WTC11 (cell line): ENCODE measurements at regions not wholly inside any gene's neighbourhood (a gene's known extent, or its start where the extent isn't known, plus 50 kb on each side); places are given as distances from the start of the nearest gene placed in this dataset.

Source experiments
- ATAC-seq: fragments of 200-7000 bp; cut with Tn5 transposase; 2 replicates; pipeline ENCODE4 v1.10.0; 2021; ENCODE audit warnings: mild to moderate bottlenecking, moderate library complexity
- CTCF ChIA-PET: fragments of 300-600 bp; sonication (Branson Sonifier 250); formaldehyde crosslinking; loops from one replicate; lab custom pipeline; 2021; ENCODE audit warnings: antibody characterized with exemption; lab: Charles Lee
- POLR2A ChIA-PET: fragments of 350-600 bp; sonication (Branson Sonifier 250); formaldehyde crosslinking; loops from one replicate; lab custom pipeline; 2021; ENCODE audit warnings: antibody characterized with exemption; lab: Charles Lee
- DNase-seq: peaks from one replicate; pipeline ENCODE4 v3.0.0; 2021; ENCODE audit warnings: low spot score
- H3K27ac Mint-ChIP-seq: 2 replicates; pipeline ENCODE4 v1.8.0; 2021; ENCODE audit warnings: mixed read lengths
- H3K27me3 Mint-ChIP-seq: 2 replicates; pipeline ENCODE4 v1.8.0; 2021; ENCODE audit warnings: low read depth, mild to moderate bottlenecking, moderate library complexity, mixed read lengths
- H3K36me3 Mint-ChIP-seq: 2 replicates; pipeline ENCODE4 v1.8.0; 2021; ENCODE audit warnings: mixed read lengths
- H3K4me1 Mint-ChIP-seq: 2 replicates; pipeline ENCODE4 v1.8.0; 2022; ENCODE audit warnings: mixed read lengths
- H3K4me3 Mint-ChIP-seq: 2 replicates; pipeline ENCODE4 v1.8.0; 2021; ENCODE audit warnings: mild to moderate bottlenecking, moderate library complexity, mixed read lengths
- H3K9me3 Mint-ChIP-seq: 2 replicates; pipeline ENCODE4 v1.8.0; 2021; ENCODE audit warnings: mixed read lengths
- HMGA2 ChIP-seq: fragments of 250-450 bp; sonication (Bioruptor Pico); IDR thresholded peaks from 2 replicates; pipeline ENCODE4 v1.4.0; 2021; ENCODE audit warnings: mild to moderate bottlenecking, moderate library complexity
- IRF2 ChIP-seq: sonication (generic); formaldehyde crosslinking; IDR thresholded peaks from 2 replicates; pipeline ENCODE4 v1.8.0; 2022; ENCODE audit warnings: low read depth, missing genetic modification reagents, borderline replicate concordance
- NFE2L1 ChIP-seq: sonication (generic); formaldehyde crosslinking; IDR thresholded peaks from 2 replicates; pipeline ENCODE4 v1.8.1; 2023; ENCODE audit warnings: missing genetic modification reagents
- OVOL2 ChIP-seq: fragments of 250-450 bp; sonication (Bioruptor Pico); IDR thresholded peaks from 2 replicates; pipeline ENCODE4 v1.9.0; 2021; ENCODE audit warnings: mild to moderate bottlenecking, borderline replicate concordance
- TF ChIP-seq, protein P1 (sequence below): sonication (generic); formaldehyde crosslinking; IDR thresholded peaks from 2 replicates; pipeline ENCODE4 v1.8.0; 2023; ENCODE audit warnings: missing genetic modification reagents, mild to moderate bottlenecking, borderline replicate concordance
- TF ChIP-seq, protein P2 (sequence below): sonication (generic); formaldehyde crosslinking; IDR thresholded peaks from 2 replicates; pipeline ENCODE4 v1.8.0; 2023; ENCODE audit warnings: mild to moderate bottlenecking, missing genetic modification reagents
- TF ChIP-seq, protein P3 (sequence below): sonication (generic); formaldehyde crosslinking; conservative IDR thresholded peaks from 2 replicates; pipeline ENCODE4 v1.8.1; 2022; ENCODE audit warnings: mild to moderate bottlenecking, missing genetic modification reagents
- TF ChIP-seq, protein P4 (sequence below): fragments of 250-450 bp; sonication (Bioruptor Pico); IDR thresholded peaks from 2 replicates; pipeline ENCODE4 v1.9.0; 2021; ENCODE audit warnings: mild to moderate bottlenecking
- TF ChIP-seq, protein P5 (sequence below): sonication (generic); formaldehyde crosslinking; IDR thresholded peaks from 2 replicates; pipeline ENCODE4 v1.8.1; 2022; ENCODE audit warnings: low read depth, mild to moderate bottlenecking, moderate library complexity, missing genetic modification reagents, borderline replicate concordance
- TF ChIP-seq, protein P6 (sequence below): sonication (generic); formaldehyde crosslinking; conservative IDR thresholded peaks from 2 replicates; pipeline ENCODE4 v1.8.1; 2023; ENCODE audit warnings: mild to moderate bottlenecking, low read depth, missing genetic modification reagents, moderate library complexity
- TF ChIP-seq, protein P7 (sequence below): sonication (generic); formaldehyde crosslinking; IDR thresholded peaks from 2 replicates; pipeline ENCODE4 v1.8.1; 2022; ENCODE audit warnings: mild to moderate bottlenecking, moderate library complexity, missing genetic modification reagents
- TF ChIP-seq, protein P8 (sequence below): sonication (generic); formaldehyde crosslinking; IDR thresholded peaks from 2 replicates; pipeline ENCODE4 v1.8.0; 2022; ENCODE audit warnings: mild to moderate bottlenecking, missing genetic modification reagents

DNA sequence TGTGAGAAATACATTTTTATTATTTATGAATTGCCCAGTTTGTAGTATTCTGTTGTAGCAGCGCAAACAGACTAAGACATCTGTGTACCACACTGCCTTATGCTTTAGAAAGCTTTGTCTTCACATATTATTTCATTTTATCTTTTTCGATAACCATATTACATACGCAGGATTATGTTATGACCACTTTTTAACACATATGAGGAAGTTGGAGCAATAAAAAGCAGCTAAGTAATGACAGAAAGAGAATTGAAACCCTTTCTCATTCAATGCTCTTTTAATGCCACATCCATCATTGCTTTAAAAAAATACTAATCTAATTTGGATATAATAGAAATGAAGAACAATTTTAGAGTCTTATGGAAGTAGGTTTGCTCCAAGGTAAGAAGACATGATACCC, 99.7 kb downstream of the CT47B1 start:
- no peaks in the 10 kb centered on the region for H3K36me3 Mint-ChIP-seq
- H3K4me1 Mint-ChIP-seq, result no peaks in the 10 kb centered on the region
- TF ChIP-seq, protein P1, sequence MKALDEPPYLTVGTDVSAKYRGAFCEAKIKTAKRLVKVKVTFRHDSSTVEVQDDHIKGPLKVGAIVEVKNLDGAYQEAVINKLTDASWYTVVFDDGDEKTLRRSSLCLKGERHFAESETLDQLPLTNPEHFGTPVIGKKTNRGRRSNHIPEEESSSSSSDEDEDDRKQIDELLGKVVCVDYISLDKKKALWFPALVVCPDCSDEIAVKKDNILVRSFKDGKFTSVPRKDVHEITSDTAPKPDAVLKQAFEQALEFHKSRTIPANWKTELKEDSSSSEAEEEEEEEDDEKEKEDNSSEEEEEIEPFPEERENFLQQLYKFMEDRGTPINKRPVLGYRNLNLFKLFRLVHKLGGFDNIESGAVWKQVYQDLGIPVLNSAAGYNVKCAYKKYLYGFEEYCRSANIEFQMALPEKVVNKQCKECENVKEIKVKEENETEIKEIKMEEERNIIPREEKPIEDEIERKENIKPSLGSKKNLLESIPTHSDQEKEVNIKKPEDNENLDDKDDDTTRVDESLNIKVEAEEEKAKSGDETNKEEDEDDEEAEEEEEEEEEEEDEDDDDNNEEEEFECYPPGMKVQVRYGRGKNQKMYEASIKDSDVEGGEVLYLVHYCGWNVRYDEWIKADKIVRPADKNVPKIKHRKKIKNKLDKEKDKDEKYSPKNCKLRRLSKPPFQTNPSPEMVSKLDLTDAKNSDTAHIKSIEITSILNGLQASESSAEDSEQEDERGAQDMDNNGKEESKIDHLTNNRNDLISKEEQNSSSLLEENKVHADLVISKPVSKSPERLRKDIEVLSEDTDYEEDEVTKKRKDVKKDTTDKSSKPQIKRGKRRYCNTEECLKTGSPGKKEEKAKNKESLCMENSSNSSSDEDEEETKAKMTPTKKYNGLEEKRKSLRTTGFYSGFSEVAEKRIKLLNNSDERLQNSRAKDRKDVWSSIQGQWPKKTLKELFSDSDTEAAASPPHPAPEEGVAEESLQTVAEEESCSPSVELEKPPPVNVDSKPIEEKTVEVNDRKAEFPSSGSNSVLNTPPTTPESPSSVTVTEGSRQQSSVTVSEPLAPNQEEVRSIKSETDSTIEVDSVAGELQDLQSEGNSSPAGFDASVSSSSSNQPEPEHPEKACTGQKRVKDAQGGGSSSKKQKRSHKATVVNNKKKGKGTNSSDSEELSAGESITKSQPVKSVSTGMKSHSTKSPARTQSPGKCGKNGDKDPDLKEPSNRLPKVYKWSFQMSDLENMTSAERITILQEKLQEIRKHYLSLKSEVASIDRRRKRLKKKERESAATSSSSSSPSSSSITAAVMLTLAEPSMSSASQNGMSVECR, result no peak
- TF ChIP-seq OVOL2 (CRISPR knock-in tag) (no peak), NFE2L1 (CRISPR knock-in tag) (no peak)
- POLR2A ChIA-PET, result no interaction called here
- H3K27ac Mint-ChIP-seq, result no peak overlapping the region
- ATAC-seq (no peak), DNase-seq (no peak)
- no peaks in the 10 kb centered on the region for H3K9me3 Mint-ChIP-seq
- no peak overlapping the region for H3K4me3 Mint-ChIP-seq
- CTCF ChIA-PET, result no interaction called here
- peaks cover 30% of the 10 kb centered on the region for H3K27me3 Mint-ChIP-seq

DNA sequence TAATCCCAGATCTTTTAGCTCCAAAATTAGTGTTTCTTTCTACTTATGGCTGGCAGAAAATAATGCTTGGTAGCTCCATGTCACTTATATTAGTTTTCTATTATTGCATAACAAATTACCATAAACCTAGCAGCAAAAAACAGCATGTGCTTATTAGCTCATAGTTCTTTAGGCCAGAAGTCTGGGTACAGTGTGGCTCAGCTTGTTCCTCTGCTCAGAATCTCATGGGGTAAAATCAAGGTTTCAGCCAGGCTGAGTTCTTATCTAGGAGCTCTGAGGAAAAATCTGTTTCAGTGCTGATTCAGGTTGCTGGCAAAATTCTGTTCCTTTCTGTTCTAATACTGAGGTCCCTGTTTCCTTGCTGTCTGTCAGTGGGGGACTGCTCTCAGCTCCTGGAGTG, 101.1 kb downstream of the CT47B1 start:
- Mint-ChIP-seq H3K27me3 (peaks cover 26% of the 10 kb centered on the region), H3K4me1 (no peaks in the 10 kb centered on the region), H3K4me3 (no peak overlapping the region), H3K9me3 (no peaks in the 10 kb centered on the region), H3K27ac (no peak overlapping the region), H3K36me3 (no peaks in the 10 kb centered on the region)
- POLR2A ChIA-PET, result no interaction called here
- DNase-seq (no peak), ATAC-seq (no peak)
- CTCF ChIA-PET, result no interaction called here
- TF ChIP-seq, protein P2, sequence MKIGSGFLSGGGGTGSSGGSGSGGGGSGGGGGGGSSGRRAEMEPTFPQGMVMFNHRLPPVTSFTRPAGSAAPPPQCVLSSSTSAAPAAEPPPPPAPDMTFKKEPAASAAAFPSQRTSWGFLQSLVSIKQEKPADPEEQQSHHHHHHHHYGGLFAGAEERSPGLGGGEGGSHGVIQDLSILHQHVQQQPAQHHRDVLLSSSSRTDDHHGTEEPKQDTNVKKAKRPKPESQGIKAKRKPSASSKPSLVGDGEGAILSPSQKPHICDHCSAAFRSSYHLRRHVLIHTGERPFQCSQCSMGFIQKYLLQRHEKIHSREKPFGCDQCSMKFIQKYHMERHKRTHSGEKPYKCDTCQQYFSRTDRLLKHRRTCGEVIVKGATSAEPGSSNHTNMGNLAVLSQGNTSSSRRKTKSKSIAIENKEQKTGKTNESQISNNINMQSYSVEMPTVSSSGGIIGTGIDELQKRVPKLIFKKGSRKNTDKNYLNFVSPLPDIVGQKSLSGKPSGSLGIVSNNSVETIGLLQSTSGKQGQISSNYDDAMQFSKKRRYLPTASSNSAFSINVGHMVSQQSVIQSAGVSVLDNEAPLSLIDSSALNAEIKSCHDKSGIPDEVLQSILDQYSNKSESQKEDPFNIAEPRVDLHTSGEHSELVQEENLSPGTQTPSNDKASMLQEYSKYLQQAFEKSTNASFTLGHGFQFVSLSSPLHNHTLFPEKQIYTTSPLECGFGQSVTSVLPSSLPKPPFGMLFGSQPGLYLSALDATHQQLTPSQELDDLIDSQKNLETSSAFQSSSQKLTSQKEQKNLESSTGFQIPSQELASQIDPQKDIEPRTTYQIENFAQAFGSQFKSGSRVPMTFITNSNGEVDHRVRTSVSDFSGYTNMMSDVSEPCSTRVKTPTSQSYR (CRISPR knock-in tag), result no peak
- TF ChIP-seq, protein P3, sequence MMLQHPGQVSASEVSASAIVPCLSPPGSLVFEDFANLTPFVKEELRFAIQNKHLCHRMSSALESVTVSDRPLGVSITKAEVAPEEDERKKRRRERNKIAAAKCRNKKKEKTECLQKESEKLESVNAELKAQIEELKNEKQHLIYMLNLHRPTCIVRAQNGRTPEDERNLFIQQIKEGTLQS (CRISPR knock-in tag), result no peak

DNA sequence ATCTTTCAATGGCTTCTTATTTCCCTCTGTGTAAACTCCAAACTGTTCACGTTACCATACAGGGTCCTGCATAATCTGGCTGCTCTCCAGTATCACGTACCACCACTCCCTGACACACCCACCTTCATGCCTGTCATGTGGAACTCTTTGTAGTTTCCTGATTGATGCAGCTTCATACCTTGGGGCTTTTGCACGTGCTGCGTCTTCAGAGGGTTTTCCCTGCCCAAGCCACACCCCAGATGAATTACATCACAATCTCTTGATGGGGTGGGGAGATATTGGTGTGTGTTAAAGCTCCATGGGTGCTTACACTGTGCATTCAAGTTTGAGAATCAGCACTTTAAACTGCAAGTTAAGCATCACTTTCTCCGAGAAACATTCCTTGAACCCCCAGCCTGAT, 101.9 kb downstream of the CT47B1 start:
- Mint-ChIP-seq H3K4me3 (no peak overlapping the region), H3K4me1 (no peaks in the 10 kb centered on the region), H3K9me3 (no peaks in the 10 kb centered on the region), H3K27me3 (peaks cover 26% of the 10 kb centered on the region)
- DNase-seq (no peak), ATAC-seq (no peak)
- CTCF ChIA-PET, result no interaction called here
- TF ChIP-seq, protein P4, sequence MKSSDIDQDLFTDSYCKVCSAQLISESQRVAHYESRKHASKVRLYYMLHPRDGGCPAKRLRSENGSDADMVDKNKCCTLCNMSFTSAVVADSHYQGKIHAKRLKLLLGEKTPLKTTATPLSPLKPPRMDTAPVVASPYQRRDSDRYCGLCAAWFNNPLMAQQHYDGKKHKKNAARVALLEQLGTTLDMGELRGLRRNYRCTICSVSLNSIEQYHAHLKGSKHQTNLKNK (CRISPR knock-in tag), result no peak
- TF ChIP-seq IRF2 (CRISPR knock-in tag), result no peak
- TF ChIP-seq, protein P5, sequence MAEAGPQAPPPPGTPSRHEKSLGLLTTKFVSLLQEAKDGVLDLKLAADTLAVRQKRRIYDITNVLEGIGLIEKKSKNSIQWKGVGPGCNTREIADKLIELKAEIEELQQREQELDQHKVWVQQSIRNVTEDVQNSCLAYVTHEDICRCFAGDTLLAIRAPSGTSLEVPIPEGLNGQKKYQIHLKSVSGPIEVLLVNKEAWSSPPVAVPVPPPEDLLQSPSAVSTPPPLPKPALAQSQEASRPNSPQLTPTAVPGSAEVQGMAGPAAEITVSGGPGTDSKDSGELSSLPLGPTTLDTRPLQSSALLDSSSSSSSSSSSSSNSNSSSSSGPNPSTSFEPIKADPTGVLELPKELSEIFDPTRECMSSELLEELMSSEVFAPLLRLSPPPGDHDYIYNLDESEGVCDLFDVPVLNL (CRISPR knock-in tag), result no peak
- no peak for TF ChIP-seq HMGA2 (CRISPR knock-in tag)
- TF ChIP-seq, protein P6, sequence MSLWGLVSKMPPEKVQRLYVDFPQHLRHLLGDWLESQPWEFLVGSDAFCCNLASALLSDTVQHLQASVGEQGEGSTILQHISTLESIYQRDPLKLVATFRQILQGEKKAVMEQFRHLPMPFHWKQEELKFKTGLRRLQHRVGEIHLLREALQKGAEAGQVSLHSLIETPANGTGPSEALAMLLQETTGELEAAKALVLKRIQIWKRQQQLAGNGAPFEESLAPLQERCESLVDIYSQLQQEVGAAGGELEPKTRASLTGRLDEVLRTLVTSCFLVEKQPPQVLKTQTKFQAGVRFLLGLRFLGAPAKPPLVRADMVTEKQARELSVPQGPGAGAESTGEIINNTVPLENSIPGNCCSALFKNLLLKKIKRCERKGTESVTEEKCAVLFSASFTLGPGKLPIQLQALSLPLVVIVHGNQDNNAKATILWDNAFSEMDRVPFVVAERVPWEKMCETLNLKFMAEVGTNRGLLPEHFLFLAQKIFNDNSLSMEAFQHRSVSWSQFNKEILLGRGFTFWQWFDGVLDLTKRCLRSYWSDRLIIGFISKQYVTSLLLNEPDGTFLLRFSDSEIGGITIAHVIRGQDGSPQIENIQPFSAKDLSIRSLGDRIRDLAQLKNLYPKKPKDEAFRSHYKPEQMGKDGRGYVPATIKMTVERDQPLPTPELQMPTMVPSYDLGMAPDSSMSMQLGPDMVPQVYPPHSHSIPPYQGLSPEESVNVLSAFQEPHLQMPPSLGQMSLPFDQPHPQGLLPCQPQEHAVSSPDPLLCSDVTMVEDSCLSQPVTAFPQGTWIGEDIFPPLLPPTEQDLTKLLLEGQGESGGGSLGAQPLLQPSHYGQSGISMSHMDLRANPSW, result no peak
- TF ChIP-seq, protein P7, sequence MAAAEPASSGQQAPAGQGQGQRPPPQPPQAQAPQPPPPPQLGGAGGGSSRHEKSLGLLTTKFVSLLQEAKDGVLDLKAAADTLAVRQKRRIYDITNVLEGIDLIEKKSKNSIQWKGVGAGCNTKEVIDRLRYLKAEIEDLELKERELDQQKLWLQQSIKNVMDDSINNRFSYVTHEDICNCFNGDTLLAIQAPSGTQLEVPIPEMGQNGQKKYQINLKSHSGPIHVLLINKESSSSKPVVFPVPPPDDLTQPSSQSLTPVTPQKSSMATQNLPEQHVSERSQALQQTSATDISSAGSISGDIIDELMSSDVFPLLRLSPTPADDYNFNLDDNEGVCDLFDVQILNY (CRISPR knock-in tag), result no peak
- TF ChIP-seq, protein P8, sequence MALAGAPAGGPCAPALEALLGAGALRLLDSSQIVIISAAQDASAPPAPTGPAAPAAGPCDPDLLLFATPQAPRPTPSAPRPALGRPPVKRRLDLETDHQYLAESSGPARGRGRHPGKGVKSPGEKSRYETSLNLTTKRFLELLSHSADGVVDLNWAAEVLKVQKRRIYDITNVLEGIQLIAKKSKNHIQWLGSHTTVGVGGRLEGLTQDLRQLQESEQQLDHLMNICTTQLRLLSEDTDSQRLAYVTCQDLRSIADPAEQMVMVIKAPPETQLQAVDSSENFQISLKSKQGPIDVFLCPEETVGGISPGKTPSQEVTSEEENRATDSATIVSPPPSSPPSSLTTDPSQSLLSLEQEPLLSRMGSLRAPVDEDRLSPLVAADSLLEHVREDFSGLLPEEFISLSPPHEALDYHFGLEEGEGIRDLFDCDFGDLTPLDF (CRISPR knock-in tag), result no peak
- TF ChIP-seq, all 79 proteins: peak for 0
- no peak overlapping the region for H3K27ac Mint-ChIP-seq
- no peaks in the 10 kb centered on the region for H3K36me3 Mint-ChIP-seq
- POLR2A ChIA-PET, result no interaction called here
